Astrocyte (in vitro differentiated cells and primary cell): ENCODE measurements at regions not wholly inside any gene's neighbourhood (a gene's known extent, or its start where the extent isn't known, plus 50 kb on each side); places are given as distances from the start of the nearest gene placed in this dataset.

Experiments
- EZH2 ChIP-seq: IDR thresholded peaks from 2 replicates; pipeline ENCODE4 v1.6.1; 2012; ENCODE audit warnings: mild to moderate bottlenecking, low read length, inconsistent platforms; ENCODE audit not compliant: insufficient read depth
- TF ChIP-seq, protein P1 (sequence below): IDR thresholded peaks from 2 replicates; pipeline ENCODE4 v1.5.1; 2011; ENCODE audit warnings: low read depth, mild to moderate bottlenecking, inconsistent platforms, low read length, moderate library complexity; ENCODE audit not compliant: insufficient read depth

- TF ChIP-seq, protein P1, sequence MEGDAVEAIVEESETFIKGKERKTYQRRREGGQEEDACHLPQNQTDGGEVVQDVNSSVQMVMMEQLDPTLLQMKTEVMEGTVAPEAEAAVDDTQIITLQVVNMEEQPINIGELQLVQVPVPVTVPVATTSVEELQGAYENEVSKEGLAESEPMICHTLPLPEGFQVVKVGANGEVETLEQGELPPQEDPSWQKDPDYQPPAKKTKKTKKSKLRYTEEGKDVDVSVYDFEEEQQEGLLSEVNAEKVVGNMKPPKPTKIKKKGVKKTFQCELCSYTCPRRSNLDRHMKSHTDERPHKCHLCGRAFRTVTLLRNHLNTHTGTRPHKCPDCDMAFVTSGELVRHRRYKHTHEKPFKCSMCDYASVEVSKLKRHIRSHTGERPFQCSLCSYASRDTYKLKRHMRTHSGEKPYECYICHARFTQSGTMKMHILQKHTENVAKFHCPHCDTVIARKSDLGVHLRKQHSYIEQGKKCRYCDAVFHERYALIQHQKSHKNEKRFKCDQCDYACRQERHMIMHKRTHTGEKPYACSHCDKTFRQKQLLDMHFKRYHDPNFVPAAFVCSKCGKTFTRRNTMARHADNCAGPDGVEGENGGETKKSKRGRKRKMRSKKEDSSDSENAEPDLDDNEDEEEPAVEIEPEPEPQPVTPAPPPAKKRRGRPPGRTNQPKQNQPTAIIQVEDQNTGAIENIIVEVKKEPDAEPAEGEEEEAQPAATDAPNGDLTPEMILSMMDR = no peak
- no peak for TF ChIP-seq EZH2
Observed at GRCh38 chr16:48479329-48479728, 94.1 kb upstream of the SIAH1 start.
